Cardiac muscle cell (in vitro differentiated cells and primary cell): ENCODE measurements at regions not wholly inside any gene's neighbourhood (a gene's known extent, or its start where the extent isn't known, plus 50 kb on each side); places are given as distances from the start of the nearest gene placed in this dataset.
A peak's percentile ranks its signal among the peaks of the same experiment; 100 is the strongest.

Source experiments
- DNase-seq, 2 donors: peaks; one replicate each; pipeline versions ENCODE4 v3.0.0 to v3.0.0-alpha.2; 2010 to 2017; ENCODE audit warnings: low read depth in 1 of 2, low spot score in 1 of 2
- H3K27ac ChIP-seq: fragments of 200-600 bp; sonication (generic); 2 replicates; pipeline ENCODE4 v1.5.1; 2016
- H3K27me3 ChIP-seq: fragments of 200-600 bp; sonication (generic); 2 replicates; pipeline ENCODE4 v1.6.0; 2016; ENCODE audit warnings: control low read depth
- H3K36me3 ChIP-seq: fragments of 200-600 bp; sonication (generic); 2 replicates; pipeline ENCODE4 v1.5.1; 2016; ENCODE audit warnings: control low read depth
- H3K4me1 ChIP-seq: fragments of 200-600 bp; sonication (generic); 2 replicates; pipeline ENCODE4 v1.8.1; 2017; ENCODE audit warnings: low read depth, mild to moderate bottlenecking, mixed run types
- H3K4me3 ChIP-seq: fragments of 200-600 bp; sonication (generic); 2 replicates; pipeline ENCODE4 v1.5.1; 2016; ENCODE audit warnings: mild to moderate bottlenecking
- H3K9me3 ChIP-seq: fragments of 200-600 bp; sonication (generic); 2 replicates; pipeline ENCODE4 v1.5.1; 2017; ENCODE audit warnings: low read depth, mild to moderate bottlenecking, control low read depth
- CTCF ChIP-seq: IDR thresholded peaks from 2 replicates; pipeline ENCODE4 v1.5.1; 2012; ENCODE audit warnings: low read depth, mild to moderate bottlenecking, low read length

- H3K36me3 ChIP-seq: no peaks in the 10 kb centered on the region
- H3K27me3 ChIP-seq: no peaks in the 10 kb centered on the region
- H3K27ac ChIP-seq: no peak overlapping the region
- DNase-seq: no peak
- no peak overlapping the region for H3K4me3 ChIP-seq
- TF ChIP-seq CTCF: no peak
- no peaks in the 10 kb centered on the region for H3K4me1 ChIP-seq
- H3K9me3 ChIP-seq: no peaks in the 10 kb centered on the region
Measured at GRCh38 chr2:52844701-52845423, 922.7 kb upstream of the CHAC2 start.

GRCh38 chr2:52835909-52836308 is 931.7 kb upstream of the CHAC2 start:
- Histone ChIP-seq H3K4me3 (no peak overlapping the region), H3K4me1 (no peaks in the 10 kb centered on the region), H3K9me3 (no peaks in the 10 kb centered on the region), H3K36me3 (no peaks in the 10 kb centered on the region), H3K27me3 (no peaks in the 10 kb centered on the region), H3K27ac (no peak overlapping the region)
- TF ChIP-seq CTCF: no peak
- DNase-seq: no peak

GRCh38 chr2:52831216-52831615 is 936.4 kb upstream of the CHAC2 start:
- Histone ChIP-seq H3K27ac (no peak overlapping the region), H3K36me3 (no peaks in the 10 kb centered on the region), H3K4me3 (no peak overlapping the region), H3K27me3 (no peaks in the 10 kb centered on the region), H3K9me3 (no peaks in the 10 kb centered on the region), H3K4me1 (no peaks in the 10 kb centered on the region)
- DNase-seq: no peak
- TF ChIP-seq CTCF: no peak

GRCh38 chr2:52828112-52828511 is 939.5 kb upstream of the CHAC2 start:
- no peaks in the 10 kb centered on the region for H3K27me3 ChIP-seq
- no peaks in the 10 kb centered on the region for H3K4me1 ChIP-seq
- no peaks in the 10 kb centered on the region for H3K9me3 ChIP-seq
- H3K27ac ChIP-seq: no peak overlapping the region
- no peaks in the 10 kb centered on the region for H3K36me3 ChIP-seq
- no peak overlapping the region for H3K4me3 ChIP-seq
- no peak for DNase-seq
- no peak for TF ChIP-seq CTCF

GRCh38 chr2:52821631-52822030 is 946.0 kb upstream of the CHAC2 start:
- Histone ChIP-seq H3K27ac (no peak overlapping the region), H3K27me3 (no peaks in the 10 kb centered on the region), H3K36me3 (no peaks in the 10 kb centered on the region), H3K9me3 (no peaks in the 10 kb centered on the region), H3K4me1 (no peaks in the 10 kb centered on the region), H3K4me3 (no peak overlapping the region)
- DNase-seq: peak; percentile 0 to 14
- peak; percentile 8 for TF ChIP-seq CTCF

- DNase-seq: no peak
- no peaks in the 10 kb centered on the region for H3K27me3 ChIP-seq
- TF ChIP-seq CTCF: no peak
- no peak overlapping the region for H3K27ac ChIP-seq
- no peaks in the 10 kb centered on the region for H3K9me3 ChIP-seq
- H3K36me3 ChIP-seq: no peaks in the 10 kb centered on the region
- no peak overlapping the region for H3K4me3 ChIP-seq
- no peaks in the 10 kb centered on the region for H3K4me1 ChIP-seq
Measured at GRCh38 chr2:52818958-52819357, 948.6 kb upstream of the CHAC2 start.
